ENCODE measurements at regions not wholly inside any gene's neighbourhood (a gene's known extent, or its start where the extent isn't known, plus 50 kb on each side); places are given as distances from the start of the nearest gene placed in this dataset.

GRCh38 chr2:239819091-239819973 lies 205.8 kb downstream of the NDUFA10 start:
- TF ChIP-seq EZH2 (IDR thresholded peaks at IDR 0.05) = no peak
- TF ChIP-seq CTCF (IDR thresholded peaks at IDR 0.05) = no peak

Measured in neural progenitor cell (in vitro differentiated cells).